Loucy (cell line): ENCODE measurements at regions not wholly inside any gene's neighbourhood (a gene's known extent, or its start where the extent isn't known, plus 50 kb on each side); places are given as distances from the start of the nearest gene placed in this dataset.

Experiments
- H2AFZ ChIP-seq: fragments of 200-600 bp; sonication (generic); 2 replicates; pipeline ENCODE4 v1.6.0; 2016; ENCODE audit warnings: antibody characterized with exemption, mild to moderate bottlenecking, low read length, moderate library complexity
- H3F3A ChIP-seq: fragments of 200-600 bp; 2 replicates; pipeline ENCODE4 v1.6.0; 2016; ENCODE audit warnings: antibody characterized with exemption, low read depth, mild to moderate bottlenecking
- H3K27me3 ChIP-seq: fragments of 200-600 bp; sonication (generic); 2 replicates; pipeline ENCODE4 v1.6.1; 2014; ENCODE audit warnings: low read length, mild to moderate bottlenecking; ENCODE audit not compliant: insufficient read depth, poor library complexity, severe bottlenecking
- H3K36me3 ChIP-seq: fragments of 200-600 bp; sonication (generic); 2 replicates; pipeline ENCODE4 v1.6.1; 2016; ENCODE audit warnings: low read length; ENCODE audit not compliant: insufficient read depth
- H3K4me1 ChIP-seq: fragments of 200-600 bp; sonication (generic); 2 replicates; pipeline ENCODE4 v1.5.1; 2014; ENCODE audit warnings: low read length, mild to moderate bottlenecking; ENCODE audit not compliant: insufficient read depth, poor library complexity, severe bottlenecking
- H3K4me2 ChIP-seq: fragments of 200-600 bp; sonication (generic); 2 replicates; pipeline ENCODE4 v1.6.0; 2014; ENCODE audit warnings: antibody characterized with exemption, low read length, low read depth, mild to moderate bottlenecking; ENCODE audit not compliant: poor library complexity, severe bottlenecking
- H3K4me3 ChIP-seq: fragments of 200-600 bp; sonication (generic); 2 replicates; pipeline ENCODE4 v1.5.1; 2014; ENCODE audit warnings: low read length, mild to moderate bottlenecking, mixed read lengths; ENCODE audit not compliant: poor library complexity, severe bottlenecking
- H3K79me2 ChIP-seq: fragments of 200-600 bp; sonication (generic); 2 replicates; pipeline ENCODE4 v1.6.1; 2014; ENCODE audit warnings: low read length; ENCODE audit not compliant: insufficient read depth
- H3K9ac ChIP-seq: fragments of 200-600 bp; sonication (generic); 2 replicates; pipeline ENCODE4 v1.6.0; 2014; ENCODE audit warnings: mild to moderate bottlenecking, low read depth, low read length, moderate library complexity; ENCODE audit not compliant: poor library complexity, severe bottlenecking
- H3K9me2 ChIP-seq: fragments of 200-600 bp; sonication (generic); replicated peaks from 2 replicates; pipeline ENCODE4 v1.6.1; 2016; ENCODE audit warnings: low read depth, low read length, mixed read lengths
- H3K9me3 ChIP-seq: fragments of 200-600 bp; sonication (generic); 2 replicates; pipeline ENCODE4 v1.6.1; 2014; ENCODE audit warnings: mild to moderate bottlenecking, antibody characterized with exemption, low read length, low read depth; ENCODE audit not compliant: insufficient read depth
- H4K20me1 ChIP-seq: fragments of 200-600 bp; sonication (generic); 2 replicates; pipeline ENCODE4 v1.6.0; 2014; ENCODE audit warnings: antibody characterized with exemption, low read length, mild to moderate bottlenecking; ENCODE audit not compliant: insufficient read depth, poor library complexity, severe bottlenecking
- CTCF ChIP-seq: fragments of 200-600 bp; sonication (generic); conservative IDR thresholded peaks from 2 replicates; pipeline ENCODE4 v1.5.1; 2014; ENCODE audit warnings: mild to moderate bottlenecking, antibody characterized with exemption, low read length
- EZH2phosphoT487 ChIP-seq: fragments of 200-600 bp; IDR thresholded peaks from 2 replicates; pipeline ENCODE4 v1.6.1; 2018; ENCODE audit warnings: antibody characterized with exemption, mild to moderate bottlenecking, moderate library complexity, borderline replicate concordance

- H3K4me3 ChIP-seq = no peak overlapping the region
- no peaks in the 10 kb centered on the region for H3K9me2 ChIP-seq
- H3K36me3 ChIP-seq = no peaks in the 10 kb centered on the region
- no peaks in the 10 kb centered on the region for H3K27me3 ChIP-seq
- no peak overlapping the region for H3K4me2 ChIP-seq
- no peaks in the 10 kb centered on the region for H3K79me2 ChIP-seq
- no peak overlapping the region for H2AFZ ChIP-seq
- TF ChIP-seq EZH2phosphoT487 (no peak), CTCF (no peak)
- H3K9ac ChIP-seq = no peak overlapping the region
- H3K4me1 ChIP-seq = no peaks in the 10 kb centered on the region
- no peaks in the 10 kb centered on the region for H3F3A ChIP-seq
- H3K9me3 ChIP-seq = no peaks in the 10 kb centered on the region
- no peaks in the 10 kb centered on the region for H4K20me1 ChIP-seq
These were observed 104.7 kb upstream of the COPS8 start for GRCh38 chr2:236980961-236981360.

- Histone ChIP-seq H3K4me2 (no peak overlapping the region), H3F3A (no peaks in the 10 kb centered on the region), H3K4me3 (no peak overlapping the region), H3K9me3 (no peaks in the 10 kb centered on the region), H3K79me2 (no peaks in the 10 kb centered on the region), H2AFZ (no peak overlapping the region), H3K4me1 (no peaks in the 10 kb centered on the region), H3K9ac (no peak overlapping the region), H3K27me3 (no peaks in the 10 kb centered on the region), H3K36me3 (no peaks in the 10 kb centered on the region), H4K20me1 (no peaks in the 10 kb centered on the region), H3K9me2 (no peaks in the 10 kb centered on the region)
- no peak for TF ChIP-seq EZH2phosphoT487
- no peak for TF ChIP-seq CTCF
These were observed 103.8 kb upstream of the COPS8 start for GRCh38 chr2:236981701-236982485.

DNA sequence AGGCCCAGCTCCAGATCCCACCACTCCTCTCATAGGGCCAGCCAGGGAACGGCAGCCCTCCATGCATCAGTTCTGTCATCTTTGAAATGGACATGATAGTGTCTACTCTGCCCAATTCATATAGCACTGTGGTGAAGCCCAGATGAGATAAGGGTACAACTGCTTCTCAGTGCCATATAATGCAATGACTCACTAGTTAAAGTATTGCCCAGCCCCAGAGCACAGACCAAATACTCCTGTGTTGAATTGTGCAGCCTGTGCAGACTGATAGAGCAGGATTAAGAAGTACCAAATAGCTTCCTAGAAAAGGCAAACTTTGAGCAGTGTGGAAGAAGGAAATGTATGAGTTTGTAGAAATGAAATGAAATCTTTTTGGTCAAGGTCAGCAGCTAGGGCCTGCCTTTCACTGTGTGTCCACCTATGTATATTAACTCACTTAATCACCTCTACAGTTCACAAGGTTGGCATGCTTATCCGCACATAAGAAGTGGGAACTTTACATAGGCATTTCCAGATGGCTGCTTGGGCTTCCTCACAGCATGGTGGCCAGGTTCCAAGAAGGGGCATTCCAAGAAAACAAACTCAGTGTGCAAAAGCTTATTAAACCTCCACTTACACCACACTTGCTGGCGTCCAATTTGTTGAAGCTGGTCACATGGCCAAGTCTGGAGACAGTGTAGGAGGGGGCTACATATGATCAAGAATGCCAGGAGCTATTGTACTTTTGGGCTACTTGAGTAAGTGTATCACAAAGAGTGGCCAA lies 102.8 kb upstream of the COPS8 start:
- TF ChIP-seq CTCF (no peak), EZH2phosphoT487 (no peak)
- no peak overlapping the region for H3K4me2 ChIP-seq
- no peaks in the 10 kb centered on the region for H3K79me2 ChIP-seq
- H3K9me3 ChIP-seq = no peaks in the 10 kb centered on the region
- H4K20me1 ChIP-seq = no peaks in the 10 kb centered on the region
- no peak overlapping the region for H3K4me3 ChIP-seq
- H3F3A ChIP-seq = no peaks in the 10 kb centered on the region
- H3K36me3 ChIP-seq = no peaks in the 10 kb centered on the region
- H2AFZ ChIP-seq = no peak overlapping the region
- no peak overlapping the region for H3K9ac ChIP-seq
- H3K27me3 ChIP-seq = no peaks in the 10 kb centered on the region
- no peaks in the 10 kb centered on the region for H3K9me2 ChIP-seq
- no peaks in the 10 kb centered on the region for H3K4me1 ChIP-seq
